ENCODE measurements at regions not wholly inside any gene's neighbourhood (a gene's known extent, or its start where the extent isn't known, plus 50 kb on each side); places are given as distances from the start of the nearest gene placed in this dataset.

DNA sequence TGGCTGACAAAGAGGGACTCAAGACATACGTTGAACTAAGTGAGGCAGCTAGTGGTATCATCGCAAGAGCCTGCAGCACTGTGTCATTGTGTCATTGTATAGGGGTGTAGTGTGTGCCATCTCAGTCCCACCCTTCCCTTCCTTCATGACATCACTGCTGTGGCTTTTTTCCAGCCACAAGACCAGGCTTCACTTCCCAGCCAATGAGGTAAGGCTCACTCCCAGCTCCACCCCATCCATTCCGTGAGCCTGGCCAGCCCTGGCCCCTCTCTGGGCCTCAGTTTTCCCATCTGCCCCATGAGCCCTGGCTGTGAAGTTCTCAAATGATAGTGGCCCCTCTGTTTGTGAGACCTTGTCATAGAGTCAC is 134.3 kb upstream of the ZMIZ1 start:
- ChIA-PET POLR2A (no interaction called here), CTCF (no interaction called here)
- Mint-ChIP-seq H3K36me3 (no peaks in the 10 kb centered on the region), H3K4me1 (peaks cover 0 to 2% (median 0%) of the 10 kb centered on the region in 3 donors), H3K27me3 (peaks cover 0 to 6% of the 10 kb centered on the region in 2 donors), H3K27ac (no peak overlapping the region), H3K9me3 (no peaks in the 10 kb centered on the region), H3K4me3 (no peak overlapping the region)
- DNase-seq (no peak), ATAC-seq (replicated peaks in 1 of 4) (no peak)
- Histone ChIP-seq H3K36me3 (ENCODE audit: control insufficient read depth in 2 of 2, extremely low read depth in 1 of 2, insufficient read depth in 1 of 2, low read length in 1 of 2) (no peaks in the 10 kb centered on the region), H3K4me3 (ENCODE audit: control insufficient read depth in 1 of 2, extremely low read depth in 1 of 2, low read length in 1 of 2) (no peak overlapping the region), H3K27ac (ENCODE audit: low read length) (no peak overlapping the region), H3K4me1 (ENCODE audit: control insufficient read depth in 1 of 2, extremely low read depth in 1 of 2, insufficient read depth in 2 of 2, low read length in 2 of 2) (no peaks in the 10 kb centered on the region), H3K27me3 (replicated peaks in 1 of 2; ENCODE audit: control insufficient read depth in 2 of 2, extremely low read depth in 1 of 2, insufficient read depth in 2 of 2, low read length in 1 of 2) (peaks cover 0 to 23% of the 10 kb centered on the region in 2 experiments), H3K9me3 (no peaks in the 10 kb centered on the region)
- WGBS (ENCODE audit: insufficient coverage), result 78% methylated on average over 1 of the region's 3 CpGs

DNA sequence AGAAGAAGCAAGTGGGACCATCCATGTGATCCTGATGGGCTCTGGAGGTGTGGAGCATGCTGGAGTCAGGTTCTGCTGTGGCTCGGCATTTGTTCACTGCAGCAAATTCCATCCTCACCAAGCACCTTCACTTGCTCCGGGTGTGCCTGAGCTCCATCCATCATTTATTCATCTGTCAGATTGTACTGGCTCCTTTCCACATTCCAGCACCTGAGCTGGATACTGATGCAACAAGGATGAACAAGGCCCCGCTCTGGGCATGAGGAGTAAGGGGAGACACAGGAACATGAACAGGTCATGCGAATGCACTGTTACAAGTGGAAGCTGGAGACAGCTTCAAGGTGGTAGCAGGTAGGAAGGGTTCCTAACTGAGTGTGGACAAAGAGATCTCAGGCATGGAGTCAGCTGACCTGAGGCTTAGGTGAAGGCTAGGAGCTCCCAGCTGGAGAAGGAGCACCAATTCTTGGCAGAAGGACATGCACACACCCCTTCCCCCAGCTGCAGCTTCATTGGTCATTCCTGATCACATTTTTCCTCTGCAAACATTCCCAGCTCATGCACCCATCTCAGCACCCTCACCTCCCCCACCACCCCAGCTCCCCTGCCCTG is 133.7 kb upstream of the ZMIZ1 start:
- Histone ChIP-seq H3K9me3 (no peaks in the 10 kb centered on the region), H3K4me3 (ENCODE audit: control insufficient read depth in 1 of 2, extremely low read depth in 1 of 2, low read length in 1 of 2) (no peak overlapping the region), H3K27me3 (replicated peaks in 1 of 2; ENCODE audit: control insufficient read depth in 2 of 2, extremely low read depth in 1 of 2, insufficient read depth in 2 of 2, low read length in 1 of 2) (peaks cover 0 to 23% of the 10 kb centered on the region in 2 experiments), H3K4me1 (ENCODE audit: control insufficient read depth in 1 of 2, extremely low read depth in 1 of 2, insufficient read depth in 2 of 2, low read length in 2 of 2) (no peaks in the 10 kb centered on the region), H3K36me3 (ENCODE audit: control insufficient read depth in 2 of 2, extremely low read depth in 1 of 2, insufficient read depth in 1 of 2, low read length in 1 of 2) (no peaks in the 10 kb centered on the region), H3K27ac (ENCODE audit: low read length) (no peak overlapping the region)
- no peak for ATAC-seq (replicated peaks in 1 of 4)
- Mint-ChIP-seq H3K9me3 (no peaks in the 10 kb centered on the region), H3K27ac (no peak overlapping the region), H3K4me1 (peaks cover 0 to 2% (median 0%) of the 10 kb centered on the region in 3 donors), H3K36me3 (no peaks in the 10 kb centered on the region), H3K4me3 (no peak overlapping the region), H3K27me3 (peaks cover 0 to 6% of the 10 kb centered on the region in 2 donors)
- WGBS (ENCODE audit: insufficient coverage), result 88% methylated on average over 3 of the region's 4 CpGs
- ChIA-PET POLR2A (no interaction called here), CTCF (no interaction called here)
- DNase-seq, result no peak

DNA sequence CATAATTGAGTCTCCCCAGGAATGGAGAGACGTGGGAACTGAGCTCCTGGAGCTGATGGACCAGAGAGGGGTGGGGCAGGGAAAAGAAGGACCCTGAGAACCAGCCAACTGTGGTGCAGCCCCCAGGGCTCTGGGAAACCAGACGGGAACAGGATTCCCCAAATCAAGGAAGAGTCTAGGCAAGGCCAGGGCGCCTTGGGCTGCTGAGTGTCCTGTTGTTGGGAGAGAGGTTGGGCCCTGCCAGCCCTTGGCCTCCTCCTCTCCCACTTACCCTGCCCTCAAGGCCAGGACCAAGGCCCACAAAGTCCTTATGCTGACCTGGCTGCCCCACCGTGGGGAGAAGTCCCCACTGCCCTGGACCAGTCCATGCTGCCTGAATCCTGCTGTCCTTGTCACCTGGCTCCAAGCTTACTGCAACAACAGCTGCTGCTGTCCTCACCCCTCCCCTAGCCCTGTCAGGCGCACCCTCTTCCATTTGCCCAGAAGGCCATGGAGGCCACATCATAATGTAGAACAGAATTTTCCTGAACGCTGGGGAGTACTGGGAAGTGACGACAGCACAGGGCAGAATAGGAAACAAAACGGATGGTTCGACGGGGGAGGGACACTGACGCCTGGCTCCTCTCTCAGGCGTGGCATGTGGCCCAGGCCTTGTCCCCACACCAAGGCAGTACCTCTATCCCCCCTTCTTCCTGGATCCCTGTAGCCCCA is 132.9 kb upstream of the ZMIZ1 start:
- Mint-ChIP-seq H3K27me3 (peaks cover 0 to 2% of the 10 kb centered on the region in 2 donors), H3K4me1 (peaks cover 0 to 2% (median 0%) of the 10 kb centered on the region in 3 donors), H3K9me3 (no peaks in the 10 kb centered on the region), H3K36me3 (no peaks in the 10 kb centered on the region), H3K27ac (no peak overlapping the region), H3K4me3 (no peak overlapping the region)
- H3K4me3 ChIP-seq (ENCODE audit: control insufficient read depth in 1 of 2, extremely low read depth in 1 of 2, low read length in 1 of 2), result no peak overlapping the region
- H3K27me3 ChIP-seq (replicated peaks in 1 of 2; ENCODE audit: control insufficient read depth in 2 of 2, extremely low read depth in 1 of 2, insufficient read depth in 2 of 2, low read length in 1 of 2), result peaks cover 0 to 23% of the 10 kb centered on the region in 2 experiments
- H3K4me1 ChIP-seq (ENCODE audit: control insufficient read depth in 1 of 2, extremely low read depth in 1 of 2, insufficient read depth in 2 of 2, low read length in 2 of 2), result no peaks in the 10 kb centered on the region
- H3K36me3 ChIP-seq (ENCODE audit: control insufficient read depth in 2 of 2, extremely low read depth in 1 of 2, insufficient read depth in 1 of 2, low read length in 1 of 2), result no peaks in the 10 kb centered on the region
- H3K27ac ChIP-seq (ENCODE audit: low read length), result no peak overlapping the region
- ChIA-PET CTCF (interaction anchor here in 1 of 2 donors (0.6 kb wide), 1 partner anchor 890 kb away, joined by 10 read pairs; no protein-coding TSS in a partner anchor), POLR2A (no interaction called here)
- H3K9me3 ChIP-seq, result no peaks in the 10 kb centered on the region
- ATAC-seq (replicated peaks in 1 of 4) (no peak), DNase-seq (no peak)
- WGBS (ENCODE audit: insufficient coverage), result 94% methylated on average over 7 of the region's 12 CpGs

DNA sequence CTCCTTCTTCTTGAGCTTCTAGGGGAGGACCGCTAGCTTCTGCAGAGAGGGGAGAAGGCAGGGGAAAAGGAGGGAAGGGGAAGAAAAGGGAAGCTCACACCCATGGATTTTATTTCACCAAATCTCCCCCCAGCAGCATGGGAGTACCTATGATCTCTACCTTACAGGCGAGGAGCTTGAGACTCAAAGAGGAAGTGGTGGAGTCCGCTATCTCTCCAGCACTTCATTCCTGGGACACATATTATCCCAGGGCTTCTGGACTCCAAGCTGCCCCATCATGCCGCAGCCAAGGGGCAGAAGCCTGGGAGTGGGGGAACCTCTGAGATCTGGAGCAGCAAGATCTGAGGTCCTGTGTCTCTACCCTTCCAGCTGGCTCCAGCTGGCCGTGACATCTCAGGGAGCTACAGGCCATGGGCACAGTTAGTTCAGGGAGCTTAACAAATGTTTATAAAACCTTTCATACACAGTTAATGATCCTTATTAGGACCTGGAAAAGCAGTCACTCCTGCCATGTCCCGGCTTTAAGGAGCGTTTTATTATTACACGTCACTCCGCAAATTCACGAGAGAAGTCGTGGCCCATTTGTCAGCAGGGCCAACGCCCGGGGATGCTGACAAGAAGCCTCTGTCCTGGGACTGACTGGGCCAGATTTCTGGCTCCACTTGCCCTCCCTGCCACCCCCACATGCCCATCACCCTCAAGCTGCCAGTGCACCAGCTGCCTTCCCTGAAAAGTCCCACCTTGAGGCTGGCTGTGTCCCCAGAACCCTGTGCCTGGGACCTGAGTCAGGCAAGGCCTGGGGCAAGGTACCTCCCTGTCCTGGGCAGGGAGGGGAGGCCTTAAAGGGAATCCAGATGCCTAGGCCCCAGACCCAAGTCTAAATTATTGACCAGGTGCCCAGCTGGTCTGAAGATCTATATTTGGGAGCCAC is 132.1 kb upstream of the ZMIZ1 start:
- 91% methylated on average over 10 of the region's 13 CpGs for WGBS (ENCODE audit: insufficient coverage)
- Histone ChIP-seq H3K27me3 (replicated peaks in 1 of 2; ENCODE audit: control insufficient read depth in 2 of 2, extremely low read depth in 1 of 2, insufficient read depth in 2 of 2, low read length in 1 of 2) (peaks cover 0 to 20% of the 10 kb centered on the region in 2 experiments), H3K4me3 (ENCODE audit: control insufficient read depth in 1 of 2, extremely low read depth in 1 of 2, low read length in 1 of 2) (no peak overlapping the region), H3K27ac (ENCODE audit: low read length) (no peak overlapping the region), H3K36me3 (ENCODE audit: control insufficient read depth in 2 of 2, extremely low read depth in 1 of 2, insufficient read depth in 1 of 2, low read length in 1 of 2) (no peaks in the 10 kb centered on the region), H3K9me3 (no peaks in the 10 kb centered on the region), H3K4me1 (ENCODE audit: control insufficient read depth in 1 of 2, extremely low read depth in 1 of 2, insufficient read depth in 2 of 2, low read length in 2 of 2) (no peaks in the 10 kb centered on the region)
- ChIA-PET POLR2A (no interaction called here), CTCF (interaction anchor here in 1 of 2 donors (0.6 kb wide), 1 partner anchor 891 kb away, joined by 10 read pairs; no protein-coding TSS in a partner anchor)
- Mint-ChIP-seq H3K27ac (no peak overlapping the region), H3K4me3 (no peak overlapping the region), H3K4me1 (peaks cover 0 to 2% (median 0%) of the 10 kb centered on the region in 3 donors), H3K36me3 (no peaks in the 10 kb centered on the region), H3K27me3 (peaks cover 0 to 2% of the 10 kb centered on the region in 2 donors), H3K9me3 (no peaks in the 10 kb centered on the region)
- DNase-seq, result no peak
- no peak for ATAC-seq (replicated peaks in 1 of 4)

DNA sequence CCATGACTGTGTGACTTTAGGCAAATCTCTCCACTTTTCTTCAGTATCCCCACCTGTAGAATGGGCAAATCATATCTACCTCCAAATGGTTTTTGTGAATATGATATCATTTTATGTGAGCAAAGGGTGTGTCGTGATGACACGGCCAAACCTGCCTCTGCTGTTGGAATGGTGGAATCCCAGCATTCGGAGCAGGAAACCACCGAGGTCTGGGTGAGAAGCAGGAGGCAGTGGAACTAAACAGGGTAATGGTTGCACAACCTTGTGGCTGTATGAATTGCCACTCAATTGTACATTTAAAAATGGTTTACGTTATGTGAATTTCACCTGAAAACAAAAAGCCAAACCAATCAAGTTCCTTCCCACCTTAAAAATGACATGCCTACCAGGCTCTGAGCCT is 131.4 kb upstream of the ZMIZ1 start:
- Mint-ChIP-seq H3K9me3 (peaks cover 0 to under 1% (median 0%) of the 10 kb centered on the region in 3 donors), H3K27ac (no peak overlapping the region), H3K36me3 (no peaks in the 10 kb centered on the region), H3K4me3 (no peak overlapping the region), H3K27me3 (peaks cover 0 to 2% of the 10 kb centered on the region in 2 donors), H3K4me1 (peaks cover 0 to 2% (median 0%) of the 10 kb centered on the region in 3 donors)
- H3K27me3 ChIP-seq (replicated peaks in 1 of 2; ENCODE audit: control insufficient read depth in 2 of 2, extremely low read depth in 1 of 2, insufficient read depth in 2 of 2, low read length in 1 of 2), result peaks cover 0 to 14% of the 10 kb centered on the region in 2 experiments
- ChIA-PET CTCF (no interaction called here), POLR2A (no interaction called here)
- no peaks in the 10 kb centered on the region for H3K4me1 ChIP-seq (ENCODE audit: control insufficient read depth in 1 of 2, extremely low read depth in 1 of 2, insufficient read depth in 2 of 2, low read length in 2 of 2)
- no peaks in the 10 kb centered on the region for H3K36me3 ChIP-seq (ENCODE audit: control insufficient read depth in 2 of 2, extremely low read depth in 1 of 2, insufficient read depth in 1 of 2, low read length in 1 of 2)
- H3K27ac ChIP-seq (ENCODE audit: low read length), result no peak overlapping the region
- 88% methylated on average over 5 of the region's 5 CpGs for WGBS (ENCODE audit: insufficient coverage)
- no peak overlapping the region for H3K4me3 ChIP-seq (ENCODE audit: control insufficient read depth in 1 of 2, extremely low read depth in 1 of 2, low read length in 1 of 2)
- no peak for DNase-seq
- H3K9me3 ChIP-seq, result no peaks in the 10 kb centered on the region
- no peak for ATAC-seq (replicated peaks in 1 of 4)

Measured in T-cell (primary cell).